ENCODE measurements at regions not wholly inside any gene's neighbourhood (a gene's known extent, or its start where the extent isn't known, plus 50 kb on each side); places are given as distances from the start of the nearest gene placed in this dataset.

GRCh38 chr2:82986899-82987298, 1472.2 kb downstream of the SUCLG1 start:
- no peak for TF ChIP-seq POLR2A (IDR thresholded peaks at IDR 0.05; ENCODE audit: low read length)
- no peak for TF ChIP-seq GATA1 (IDR thresholded peaks at IDR 0.05; ENCODE audit: low read depth, low read length)
